ENCODE measurements at regions not wholly inside any gene's neighbourhood (a gene's known extent, or its start where the extent isn't known, plus 50 kb on each side); places are given as distances from the start of the nearest gene placed in this dataset.

GRCh38 chr15:93488296-93488713 is 399.3 kb upstream of the RGMA start:
- WGBS, 2 donors (ENCODE audit: low coverage in 1 of 2) = 66 to 90% methylated on average over 4 to 5 of the region's 5 CpGs
- H3K4me1 ChIP-seq = no peaks in the 10 kb centered on the region
- H3K9me3 ChIP-seq = no peaks in the 10 kb centered on the region
- no peaks in the 10 kb centered on the region for H3K36me3 ChIP-seq
- no peak for DNase-seq
- no peak overlapping the region for H3K4me3 ChIP-seq
- TF ChIP-seq EP300 (IDR thresholded peaks at IDR 0.05; ENCODE audit: low read depth) (no peak), CTCF (IDR thresholded peaks at IDR 0.05) (no peak), POLR2A (IDR thresholded peaks at IDR 0.05) (no peak), POLR2AphosphoS5 (IDR thresholded peaks at IDR 0.05) (no peak)
- H3K27ac ChIP-seq = no peak overlapping the region
- H3K27me3 ChIP-seq = no peaks in the 10 kb centered on the region
- intact Hi-C loops (cut with DNase I; ENCODE audit: low total_unique reads) = no loop called here
- in situ Hi-C loops (cut with MboI; ENCODE audit: low pct_ligation_motif_present in 1 of 4, low pct_unique_long_range_greater_than_20kb in 1 of 4, low sequenced_read_pairs in 3 of 4) = no loop called here

GRCh38 chr15:93486407-93487117 is 397.6 kb upstream of the RGMA start:
- Histone ChIP-seq H3K4me1 (no peaks in the 10 kb centered on the region), H3K27ac (peak overlapping the region in 2 of 4 donors; percentile 29 to 46), H3K27me3 (no peaks in the 10 kb centered on the region), H3K4me3 (no peak overlapping the region), H3K36me3 (no peaks in the 10 kb centered on the region), H3K9me3 (no peaks in the 10 kb centered on the region)
- no peak for TF ChIP-seq POLR2AphosphoS5 (IDR thresholded peaks at IDR 0.05)
- 56 to 75% methylated on average over 10 to 13 of the region's 13 CpGs for WGBS, 2 donors (ENCODE audit: low coverage in 1 of 2)
- intact Hi-C loops (cut with DNase I; ENCODE audit: low total_unique reads) = no loop called here
- in situ Hi-C loops (cut with MboI; ENCODE audit: low pct_ligation_motif_present in 1 of 4, low pct_unique_long_range_greater_than_20kb in 1 of 4, low sequenced_read_pairs in 3 of 4) = no loop called here
- DNase-seq = peak; percentile 10

- Histone ChIP-seq H3K9me3 (no peaks in the 10 kb centered on the region), H3K27me3 (no peaks in the 10 kb centered on the region), H3K4me1 (no peaks in the 10 kb centered on the region), H3K4me3 (no peak overlapping the region), H3K36me3 (no peaks in the 10 kb centered on the region), H3K27ac (peak overlapping the region in 2 of 4 donors; percentile 29 to 46)
- in situ Hi-C loops (cut with MboI; ENCODE audit: low pct_ligation_motif_present in 1 of 4, low pct_unique_long_range_greater_than_20kb in 1 of 4, low sequenced_read_pairs in 3 of 4) = no loop called here
- no peak for DNase-seq
- intact Hi-C loops (cut with DNase I; ENCODE audit: low total_unique reads) = no loop called here
- no peak for TF ChIP-seq POLR2A (IDR thresholded peaks at IDR 0.05)
- TF ChIP-seq CTCF (IDR thresholded peaks at IDR 0.05) = peak in 1 of 5 experiments; percentile 13
- TF ChIP-seq POLR2AphosphoS5 (IDR thresholded peaks at IDR 0.05) = peak in 1 of 3 donors; percentile 52
- TF ChIP-seq EP300 (IDR thresholded peaks at IDR 0.05; ENCODE audit: low read depth) = no peak
- 56 to 64% methylated on average over 3 to 11 of the region's 11 CpGs for WGBS, 2 donors (ENCODE audit: low coverage in 1 of 2)
Measured at GRCh38 chr15:93485438-93486327, 396.7 kb upstream of the RGMA start.

GRCh38 chr15:93483923-93484322 is 394.9 kb upstream of the RGMA start:
- Histone ChIP-seq H3K4me1 (no peaks in the 10 kb centered on the region), H3K36me3 (no peaks in the 10 kb centered on the region), H3K27me3 (no peaks in the 10 kb centered on the region), H3K9me3 (no peaks in the 10 kb centered on the region), H3K4me3 (no peak overlapping the region), H3K27ac (no peak overlapping the region)
- no peak for DNase-seq
- TF ChIP-seq CTCF (IDR thresholded peaks at IDR 0.05) (no peak), EP300 (IDR thresholded peaks at IDR 0.05; ENCODE audit: low read depth) (no peak), POLR2A (IDR thresholded peaks at IDR 0.05) (no peak), POLR2AphosphoS5 (IDR thresholded peaks at IDR 0.05) (no peak)
- WGBS, 2 donors (ENCODE audit: low coverage in 1 of 2) = 78% methylated on average over 4 of the region's 4 CpGs; no CpG with 5 or more reads in 1 of the 2 donors
- in situ Hi-C loops (cut with MboI; ENCODE audit: low pct_ligation_motif_present in 1 of 4, low pct_unique_long_range_greater_than_20kb in 1 of 4, low sequenced_read_pairs in 3 of 4) = no loop called here
- intact Hi-C loops (cut with DNase I; ENCODE audit: low total_unique reads) = no loop called here
